Panc1 (cell line): ENCODE measurements at regions not wholly inside any gene's neighbourhood (a gene's known extent, or its start where the extent isn't known, plus 50 kb on each side); places are given as distances from the start of the nearest gene placed in this dataset.

ENCODE experiments used
- CTCF ChIP-seq: fragments of 450-650 bp; IDR thresholded peaks from 2 replicates; pipeline ENCODE4 v1.5.1; 2017; ENCODE audit warnings: mild to moderate bottlenecking
- REST ChIP-seq, 2 experiments: IDR thresholded peaks; 2 replicates each; pipeline ENCODE4 v1.6.1; 2011 to 2012; ENCODE audit warnings: low read depth in 2 of 2, control low read depth in 1 of 2, low read length in 1 of 2, mild to moderate bottlenecking in 1 of 2, moderate library complexity in 1 of 2; ENCODE audit not compliant: insufficient read depth in 1 of 2

- no peak for TF ChIP-seq CTCF
- TF ChIP-seq REST (IDR thresholded peaks at IDR 0.05; ENCODE audit: insufficient read depth in 1 of 2, low read depth in 2 of 2, low read length in 1 of 2): no peak
Measured at GRCh38 chr10:129366450-129366849, 100.6 kb upstream of the MGMT start.
